ENCODE measurements at regions not wholly inside any gene's neighbourhood (a gene's known extent, or its start where the extent isn't known, plus 50 kb on each side); places are given as distances from the start of the nearest gene placed in this dataset.

GRCh38 chr11:90558328-90558865 lies 335.5 kb upstream of the CHORDC1 start:
- H3K27me3 ChIP-seq (ENCODE audit: insufficient read depth) = no peaks in the 10 kb centered on the region
- no peak overlapping the region for H2AFZ ChIP-seq (ENCODE audit: low read depth)
- TF ChIP-seq SMC3 (IDR thresholded peaks at IDR 0.05; ENCODE audit: low read depth, low read length) = no peak
- no peak for TF ChIP-seq RCOR1 (IDR thresholded peaks at IDR 0.05; ENCODE audit: low read length)
- TF ChIP-seq REST (IDR thresholded peaks at IDR 0.05; ENCODE audit: low read depth, low read length) = no peak
- no peak for TF ChIP-seq PBX3 (IDR thresholded peaks at IDR 0.05)
- no peak for TF ChIP-seq YY1 (IDR thresholded peaks at IDR 0.05; ENCODE audit: low read depth)
- TF ChIP-seq FOXM1 (IDR thresholded peaks at IDR 0.05; ENCODE audit: low read depth) = no peak
- no peak overlapping the region for H3K27ac ChIP-seq (ENCODE audit: low read depth in 2 of 2, low read length in 1 of 2)
- DNase-seq = no peak
- ChIA-PET CTCF (no interaction called here), POLR2A (no interaction called here)
- H3K9ac ChIP-seq = no peak overlapping the region
- no peaks in the 10 kb centered on the region for H3K36me3 ChIP-seq (replicated peaks in 1 of 2; ENCODE audit: control insufficient read depth in 1 of 2, insufficient read depth in 2 of 2, low read length in 1 of 2)
- H3K4me3 ChIP-seq (ENCODE audit: low read depth in 2 of 2, low read length in 1 of 2) = no peak overlapping the region
- no peaks in the 10 kb centered on the region for H3F3A ChIP-seq (replicated peaks; ENCODE audit: insufficient read depth)
- peaks cover 0 to 11% of the 10 kb centered on the region in 2 experiments; a peak in 2 of 4 replicates for H3K4me1 ChIP-seq (ENCODE audit: control insufficient read depth in 1 of 2, insufficient read depth in 2 of 2, low read depth in 1 of 2, low read length in 1 of 2)
- no peaks in the 10 kb centered on the region for H3K79me2 ChIP-seq (ENCODE audit: insufficient read depth)
- no peaks in the 10 kb centered on the region for H4K20me1 ChIP-seq (ENCODE audit: insufficient read depth)
- H3K9me3 ChIP-seq = no peaks in the 10 kb centered on the region
- H3K4me2 ChIP-seq = no peak overlapping the region
- WGBS (ENCODE audit: low lambda C conversion rate) = 64% methylated on average over 4 of the region's 4 CpGs
- H3K9me2 ChIP-seq = no peaks in the 10 kb centered on the region

GRCh38 chr11:90556606-90557005 lies 333.8 kb upstream of the CHORDC1 start:
- Histone ChIP-seq H3K9me2 (no peaks in the 10 kb centered on the region), H3K36me3 (replicated peaks in 1 of 2; ENCODE audit: control insufficient read depth in 1 of 2, insufficient read depth in 2 of 2, low read length in 1 of 2) (no peaks in the 10 kb centered on the region), H3K79me2 (ENCODE audit: insufficient read depth) (no peaks in the 10 kb centered on the region), H3K4me1 (ENCODE audit: control insufficient read depth in 1 of 2, insufficient read depth in 2 of 2, low read depth in 1 of 2, low read length in 1 of 2) (peaks cover 0 to 11% of the 10 kb centered on the region in 2 experiments; a peak in 2 of 4 replicates), H3K9me3 (no peaks in the 10 kb centered on the region), H4K20me1 (ENCODE audit: insufficient read depth) (no peaks in the 10 kb centered on the region), H2AFZ (ENCODE audit: low read depth) (no peak overlapping the region), H3K4me3 (ENCODE audit: low read depth in 2 of 2, low read length in 1 of 2) (no peak overlapping the region), H3K27me3 (ENCODE audit: insufficient read depth) (no peaks in the 10 kb centered on the region), H3F3A (replicated peaks; ENCODE audit: insufficient read depth) (no peaks in the 10 kb centered on the region), H3K9ac (no peak overlapping the region), H3K4me2 (no peak overlapping the region), H3K27ac (ENCODE audit: low read depth in 2 of 2, low read length in 1 of 2) (no peak overlapping the region)
- no peak for TF ChIP-seq RXRA (IDR thresholded peaks at IDR 0.05; ENCODE audit: borderline replicate concordance, low read depth)
- no peak for TF ChIP-seq SMC3 (IDR thresholded peaks at IDR 0.05; ENCODE audit: low read depth, low read length)
- TF ChIP-seq USF1 (IDR thresholded peaks at IDR 0.05; ENCODE audit: borderline replicate concordance, low read depth) = no peak
- no peak for TF ChIP-seq SIN3A (IDR thresholded peaks at IDR 0.05; ENCODE audit: borderline replicate concordance, low read depth, low read length)
- no peak for TF ChIP-seq MAX (IDR thresholded peaks at IDR 0.05; ENCODE audit: low read depth)
- TF ChIP-seq RCOR1 (IDR thresholded peaks at IDR 0.05; ENCODE audit: low read length) = no peak
- no peak for TF ChIP-seq MXI1 (IDR thresholded peaks at IDR 0.05; ENCODE audit: low read depth, low read length)
- TF ChIP-seq FOXJ3 (CRISPR knock-in tag; IDR thresholded peaks at IDR 0.05) = no peak
- TF ChIP-seq PBX3 (IDR thresholded peaks at IDR 0.05) = no peak
- TF ChIP-seq EP300 (IDR thresholded peaks at IDR 0.05; ENCODE audit: borderline replicate concordance in 1 of 2, low read depth in 1 of 2, low read length in 1 of 2) = no peak
- TF ChIP-seq ELF1 (IDR thresholded peaks at IDR 0.05) = no peak
- no peak for TF ChIP-seq TCF12 (IDR thresholded peaks at IDR 0.05)
- no peak for TF ChIP-seq TAF1 (IDR thresholded peaks at IDR 0.05; ENCODE audit: borderline replicate concordance, low read depth, low read length)
- TF ChIP-seq FOXM1 (IDR thresholded peaks at IDR 0.05; ENCODE audit: low read depth) = no peak
- TF ChIP-seq IRF3 (IDR thresholded peaks at IDR 0.05; ENCODE audit: low read depth, low read length) = no peak
- ChIA-PET POLR2A (no interaction called here), CTCF (interaction anchor here (0.9 kb wide), 1 partner anchor 16 kb away, joined by 3 read pairs; no protein-coding TSS in a partner anchor)
- whole genome bisulfite sequencing (ENCODE audit: low lambda C conversion rate) = 21% methylated on average over 4 of the region's 4 CpGs
- no peak for DNase-seq

Measured in SK-N-SH (cell line).